HG03196 (cell line): ENCODE measurements at regions not wholly inside any gene's neighbourhood (a gene's known extent, or its start where the extent isn't known, plus 50 kb on each side); places are given as distances from the start of the nearest gene placed in this dataset.
A peak's percentile ranks its signal among the peaks of the same experiment; 100 is the strongest.
"Not testable (repeated sequence)": the region's sequence is repeated elsewhere in the genome, so short reads cannot be mapped to it uniquely, and the experiment has no call there.

Experiments
- ATAC-seq: cut with Tn5 transposase; IDR thresholded peaks from one replicate; pipeline ENCODE4 v1.9.1; 2021; ENCODE audit not compliant: unreplicated experiment

DNA sequence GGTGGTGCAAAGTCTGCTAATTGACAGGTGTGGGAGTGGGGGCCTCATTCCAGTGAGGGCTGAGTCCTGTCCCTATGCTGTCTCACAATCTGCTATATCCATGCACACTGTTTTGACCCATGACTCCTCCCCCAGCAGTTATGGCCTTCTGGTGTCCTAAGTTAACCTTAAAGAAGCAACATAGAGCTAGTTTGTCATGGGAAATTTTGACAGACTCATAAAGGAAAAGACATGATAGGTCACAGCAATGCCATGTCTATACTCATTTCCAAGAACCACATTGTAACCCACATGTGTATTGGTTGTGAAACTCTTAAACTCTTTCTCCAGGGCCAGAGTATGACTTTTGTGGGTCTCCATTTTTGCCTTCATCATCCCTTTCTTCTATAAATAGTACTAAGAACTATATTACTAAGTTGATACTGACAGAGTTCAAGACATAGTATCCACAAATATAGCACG is 78.2 kb upstream of the SLC1A4 start:
- ATAC-seq, result no peak

DNA sequence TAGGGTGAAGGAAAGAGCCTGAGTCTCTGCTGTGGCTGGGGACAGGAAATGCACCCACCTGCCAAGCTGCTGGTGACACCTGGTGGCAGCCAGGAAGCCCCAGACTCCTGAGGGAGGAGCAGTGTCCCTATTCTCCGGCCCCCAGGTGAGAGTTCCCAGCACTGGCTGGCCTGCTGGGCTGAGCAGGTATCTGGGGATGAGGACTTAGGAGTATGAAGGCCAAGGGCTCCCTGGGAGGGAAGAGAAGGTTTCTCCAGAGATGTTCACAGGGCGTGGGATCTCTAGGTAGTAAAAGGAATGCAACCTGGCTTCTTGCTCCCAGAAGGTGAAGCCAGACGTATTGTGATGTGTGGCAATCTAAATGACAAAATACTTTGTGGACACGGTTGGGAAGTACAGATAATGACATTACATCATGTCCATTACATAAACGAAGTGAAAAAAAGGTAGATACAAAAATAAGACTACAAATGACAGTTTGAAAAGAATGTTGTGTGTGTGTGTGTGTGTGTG is 75.8 kb upstream of the SLC1A4 start:
- ATAC-seq, result no peak

DNA sequence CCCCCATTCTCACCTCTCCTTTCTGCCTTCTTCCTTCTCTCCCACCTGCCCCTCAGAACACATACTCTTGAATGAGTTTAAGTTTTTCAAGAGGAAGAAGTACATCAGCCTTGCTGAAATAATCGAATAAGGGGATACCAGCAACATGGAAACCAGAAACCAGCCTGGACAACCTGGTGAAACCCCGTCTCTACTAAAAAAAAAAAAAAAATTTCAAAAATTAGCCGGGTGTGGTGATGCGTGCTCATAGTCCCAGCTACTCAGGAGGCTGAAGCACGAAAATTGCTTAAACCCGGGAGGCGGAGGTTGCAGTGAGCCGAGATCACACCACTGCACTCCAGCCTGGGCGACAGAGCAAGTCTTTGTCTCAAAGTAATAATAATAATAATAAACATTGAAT is 75.0 kb upstream of the SLC1A4 start:
- ATAC-seq, result no peak

DNA sequence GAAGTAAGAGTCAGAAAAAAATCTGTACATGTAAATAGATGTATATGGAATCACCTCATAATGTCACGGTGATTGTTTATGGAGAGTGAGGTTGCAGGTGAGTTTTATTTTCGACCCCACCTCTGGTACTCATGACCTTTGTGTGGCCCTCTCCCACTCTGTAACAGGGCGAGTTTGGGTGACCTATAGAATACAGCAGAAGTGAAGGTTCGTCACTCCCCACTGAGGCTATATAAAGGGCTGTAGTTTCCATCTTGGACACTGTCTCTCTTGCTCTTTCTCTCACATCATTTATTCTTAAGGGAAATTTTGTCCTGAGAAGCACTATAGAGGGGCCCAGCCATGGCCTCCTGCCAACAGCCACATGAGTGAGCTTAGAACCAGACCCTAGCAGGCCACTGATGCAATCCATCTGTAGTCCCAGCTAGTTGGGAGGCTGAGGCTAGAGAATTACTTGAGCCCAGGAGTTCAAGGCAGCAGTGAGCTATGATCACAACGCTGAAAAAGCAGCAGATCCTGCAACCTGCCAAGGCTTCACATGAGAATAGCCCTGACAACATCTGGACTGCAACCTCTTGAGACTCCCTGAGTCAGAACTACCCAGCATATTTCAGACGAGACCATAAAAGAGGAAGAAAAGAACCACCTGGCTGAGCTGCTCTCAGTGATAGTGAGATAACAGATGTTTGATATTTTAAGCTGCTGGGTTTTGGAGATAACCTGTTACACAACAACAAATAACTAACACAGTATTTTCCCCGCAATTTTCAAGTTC is 74.3 kb upstream of the SLC1A4 start:
- ATAC-seq, result peak; percentile 55

DNA sequence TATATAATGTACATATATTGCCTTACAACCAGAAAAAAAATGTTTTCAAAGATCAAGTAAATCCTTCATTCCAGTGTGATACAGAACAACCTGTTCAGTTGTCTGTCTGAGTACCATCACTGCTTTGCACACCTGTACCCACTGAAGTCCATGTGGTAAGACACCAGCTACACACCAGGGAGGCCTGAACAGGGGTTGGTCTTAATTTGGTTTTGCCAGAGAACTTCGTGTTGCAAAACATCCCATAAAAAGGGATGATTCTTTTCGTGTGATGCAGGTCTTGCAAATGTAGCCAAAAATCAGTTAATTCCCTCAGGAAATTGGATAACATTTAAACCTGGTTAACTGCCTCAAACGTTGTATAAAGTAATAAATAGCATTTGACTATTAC is 73.7 kb upstream of the SLC1A4 start:
- no peak for ATAC-seq

DNA sequence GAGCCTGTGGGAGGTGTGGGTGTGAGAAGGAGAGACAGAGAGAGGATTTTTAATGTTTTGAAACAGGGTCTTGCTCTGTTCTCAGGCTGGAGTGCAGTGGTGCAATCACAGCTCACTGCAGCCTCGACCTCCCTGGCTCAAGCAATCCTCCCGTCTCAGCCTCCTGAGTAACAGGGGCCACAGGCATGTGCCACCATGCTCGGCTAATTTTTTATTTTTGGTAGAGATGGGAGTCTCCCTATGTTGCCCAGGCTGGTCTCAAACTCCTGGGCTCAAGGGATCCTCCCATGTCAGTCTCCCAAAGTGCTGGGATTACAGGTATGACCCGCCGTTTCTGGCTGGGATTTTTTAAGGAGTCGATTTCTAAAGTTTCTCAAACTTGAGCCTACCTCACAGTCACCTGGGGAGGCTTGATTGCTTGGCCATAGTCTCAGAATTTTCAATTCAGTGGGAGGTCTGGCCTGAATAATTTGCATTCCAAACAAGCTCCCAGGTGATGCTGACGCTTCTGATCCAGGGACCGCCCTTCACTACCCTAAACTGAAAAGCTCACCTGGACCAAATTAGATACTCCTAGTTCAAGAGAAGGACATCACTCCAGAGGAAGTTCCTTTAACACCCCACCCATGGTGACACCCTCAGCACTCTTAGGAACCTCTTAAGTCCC is 70.8 kb upstream of the SLC1A4 start:
- no peak for ATAC-seq

DNA sequence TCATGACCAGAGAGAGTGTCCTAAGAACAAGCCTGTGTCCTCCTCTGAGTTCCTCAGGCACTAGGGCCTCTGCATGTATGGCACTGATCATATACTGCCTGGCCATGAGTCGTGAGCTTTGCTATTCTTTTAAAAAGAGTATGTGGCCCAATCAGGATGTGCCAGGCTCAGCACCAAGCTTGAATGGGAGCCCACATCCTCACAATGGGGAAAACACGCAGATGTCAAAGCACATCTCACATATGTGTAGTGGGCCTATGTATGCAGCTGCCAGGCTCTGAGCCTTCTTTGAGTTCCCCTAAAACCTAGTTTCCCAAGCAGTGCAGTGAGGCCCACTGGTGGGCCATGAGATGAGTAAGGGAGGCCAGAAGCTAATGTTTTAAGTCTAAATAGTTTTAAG is 69.9 kb upstream of the SLC1A4 start:
- ATAC-seq, result no peak

DNA sequence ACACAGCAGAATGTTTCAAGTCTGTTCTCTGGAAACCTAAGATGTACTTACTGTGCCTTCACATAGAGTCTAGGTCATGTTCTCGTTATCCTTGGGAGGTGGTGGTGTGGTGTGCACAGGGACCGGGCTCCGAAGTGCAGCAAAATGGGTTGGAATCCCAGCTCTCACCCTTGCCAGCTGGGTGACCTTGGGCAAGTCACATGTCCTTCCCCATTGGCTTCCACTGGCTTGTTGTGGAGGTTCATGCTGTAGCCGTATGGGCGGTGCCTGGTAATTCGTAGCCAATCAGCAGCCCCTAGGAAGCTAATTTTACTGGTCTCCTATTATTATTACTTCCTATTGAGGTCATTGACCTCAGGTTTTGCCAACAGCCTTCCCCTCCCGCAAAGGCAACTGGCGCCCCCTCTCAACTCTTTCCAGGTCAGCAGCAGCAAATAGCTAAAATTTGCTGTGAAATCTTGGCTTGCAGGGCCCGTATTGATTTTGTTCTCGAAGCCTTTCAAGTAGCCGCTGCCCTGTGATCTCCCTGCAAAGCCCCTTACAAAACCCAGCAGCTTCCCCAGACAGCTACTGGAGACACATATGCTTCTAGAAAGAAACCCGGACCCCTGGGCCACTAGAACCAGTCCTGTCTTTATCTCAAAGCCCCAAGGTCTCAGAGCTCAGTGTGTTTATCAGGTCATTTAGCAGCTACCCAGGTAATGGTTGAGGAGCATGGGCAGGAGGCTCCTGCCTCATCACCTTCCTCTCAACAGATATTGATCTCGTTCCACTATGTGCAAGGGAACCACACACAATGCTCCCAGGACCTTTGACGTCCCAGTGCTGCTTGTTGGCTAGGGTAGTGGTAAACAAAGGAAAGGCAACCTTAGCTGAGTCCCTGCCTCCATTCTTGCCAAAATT is 66.5 kb upstream of the SLC1A4 start:
- ATAC-seq, result no peak

DNA sequence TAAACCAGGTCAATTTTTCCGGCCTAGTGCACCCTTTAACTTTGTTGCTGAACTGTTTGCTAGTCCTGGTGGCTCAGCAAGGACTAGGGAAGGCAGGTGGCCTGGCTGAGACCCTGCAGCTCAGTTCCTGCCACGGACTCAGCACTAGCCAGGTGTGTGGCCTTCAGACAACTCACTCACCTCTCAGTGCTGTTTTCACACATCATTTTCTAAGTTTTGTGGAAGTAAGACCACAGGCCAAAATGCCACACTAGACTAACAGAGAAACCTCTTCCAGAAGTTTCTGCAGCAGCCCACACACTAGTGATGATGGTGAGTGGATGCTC is 65.9 kb upstream of the SLC1A4 start:
- ATAC-seq, result no peak

DNA sequence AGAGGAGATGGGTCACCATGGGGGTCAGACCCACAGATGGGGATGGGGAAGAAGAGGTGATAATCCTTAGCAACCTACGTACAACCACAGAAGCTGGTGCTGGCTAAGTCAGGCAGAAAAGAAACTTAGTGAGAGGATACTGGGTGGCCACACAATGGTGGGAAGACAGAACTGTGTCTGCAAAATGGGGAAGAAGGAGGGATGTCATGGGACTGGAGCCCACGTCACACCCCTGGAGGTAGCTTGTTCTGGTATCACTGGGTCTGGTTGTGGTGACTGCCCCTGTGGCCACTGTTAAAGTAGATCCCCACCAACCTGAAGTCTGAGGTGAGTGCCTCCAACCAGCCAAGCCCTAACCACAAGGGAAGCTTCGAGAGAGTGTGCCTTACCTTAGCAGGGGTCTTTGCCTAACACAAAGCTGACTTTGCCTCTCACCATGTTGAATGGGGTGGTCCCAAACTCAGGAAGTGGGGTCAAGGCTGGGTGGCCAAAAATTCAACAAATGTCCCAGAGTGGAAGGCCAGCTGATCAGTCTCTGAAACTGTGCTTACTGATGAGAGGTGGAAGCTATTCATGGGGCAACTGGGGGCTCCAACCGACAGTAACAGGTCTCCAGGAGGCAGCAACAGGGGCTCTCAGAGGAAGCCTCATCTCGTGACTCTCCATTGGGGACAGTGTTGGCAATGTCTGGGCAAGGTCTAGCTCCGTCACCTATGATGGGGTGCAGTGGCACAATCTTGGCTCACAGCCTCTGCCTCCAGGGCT is 64.8 kb upstream of the SLC1A4 start:
- no peak for ATAC-seq

DNA sequence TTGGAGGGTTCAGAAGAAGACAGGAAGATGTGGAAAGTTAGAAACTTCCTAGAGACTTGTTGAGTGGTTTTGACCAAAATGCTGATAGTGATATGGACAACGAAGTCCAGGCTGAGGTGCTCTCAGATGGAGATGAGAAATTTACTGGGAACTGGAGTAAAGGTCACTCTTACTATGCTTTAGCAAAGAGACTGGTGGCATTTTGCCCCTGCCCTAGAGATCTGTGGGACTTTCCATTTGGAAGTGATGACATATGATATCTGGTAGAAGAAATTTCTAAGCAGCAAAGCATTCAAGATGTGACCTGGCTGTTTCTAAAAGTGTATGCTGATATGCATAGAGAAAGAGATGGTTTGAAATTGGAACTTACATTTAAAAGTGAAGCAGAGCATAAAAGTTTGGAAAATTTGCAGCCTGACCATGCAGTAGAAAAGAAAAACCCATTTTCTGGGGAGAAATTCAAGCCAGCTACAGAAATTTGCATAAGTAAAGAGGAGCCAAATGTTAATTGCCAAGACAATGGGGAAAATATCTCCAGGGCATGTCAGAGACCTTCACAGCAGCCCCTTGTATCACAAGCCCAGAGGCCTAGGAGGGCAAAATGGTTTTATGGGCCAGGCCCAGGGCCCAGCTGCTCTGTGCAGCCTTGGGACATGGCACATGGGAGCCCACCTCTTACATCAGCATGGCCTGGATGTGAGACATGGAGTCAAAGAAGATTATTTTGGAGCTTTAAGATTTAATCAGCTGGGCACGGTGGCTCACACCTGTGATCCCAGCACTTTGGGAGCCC is 63.1 kb upstream of the SLC1A4 start:
- ATAC-seq, result not testable (repeated sequence)

DNA sequence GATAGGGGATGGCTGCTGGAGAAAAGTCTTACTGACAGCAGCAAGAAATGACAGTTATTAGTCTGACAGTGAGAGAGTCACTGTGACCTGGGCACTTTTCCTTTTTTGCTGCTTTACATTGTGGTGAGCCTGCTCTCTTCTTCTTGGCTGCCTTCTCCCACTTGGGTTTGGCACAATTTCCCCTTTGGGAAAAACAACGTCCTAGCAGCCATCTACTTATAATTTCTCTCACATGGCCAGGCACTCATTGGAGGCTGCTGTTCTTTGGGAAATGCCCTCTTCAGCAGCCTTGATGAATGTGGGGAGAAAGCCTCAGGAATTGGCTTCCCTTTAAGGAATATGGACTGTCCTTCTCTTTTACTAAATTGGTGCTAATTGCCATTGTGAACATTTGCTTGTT is 60.4 kb upstream of the SLC1A4 start:
- no peak for ATAC-seq

DNA sequence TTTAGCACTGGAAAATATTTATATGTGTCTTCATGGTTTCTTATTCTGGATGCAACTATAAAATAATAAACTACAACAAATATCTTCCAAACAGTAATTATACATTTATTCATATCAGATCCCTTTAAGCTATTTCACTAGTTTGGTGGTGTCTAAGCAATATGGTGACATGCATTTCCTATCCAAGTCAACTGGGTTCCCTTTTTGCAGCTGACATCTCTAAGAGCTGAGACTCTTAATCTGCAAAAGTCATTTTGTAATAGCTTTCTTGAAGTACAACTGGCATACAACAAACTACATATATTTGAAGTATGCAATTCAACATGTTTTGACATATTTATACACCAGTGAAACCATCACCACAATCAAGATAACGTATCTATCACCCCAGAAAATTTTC is 59.9 kb upstream of the SLC1A4 start:
- ATAC-seq, result no peak

DNA sequence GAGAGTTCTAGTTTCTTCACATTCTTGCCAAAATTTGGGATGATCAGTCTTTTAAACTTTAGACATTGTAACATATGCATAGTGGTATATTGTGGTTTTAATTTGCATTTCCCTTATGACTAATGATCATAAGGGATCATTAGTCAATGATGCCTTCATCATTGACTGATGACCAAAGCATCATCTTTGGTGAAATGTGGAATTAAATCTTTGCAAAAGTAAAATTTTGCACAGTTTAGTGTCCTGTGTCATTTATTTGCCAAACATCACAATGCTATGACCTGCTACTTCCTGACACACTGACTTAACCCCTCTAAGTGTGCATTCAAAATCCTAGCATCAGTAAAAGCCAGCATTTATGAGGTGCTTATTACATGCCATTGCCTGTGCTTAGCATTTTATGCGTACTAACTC is 58.9 kb upstream of the SLC1A4 start:
- no peak for ATAC-seq

DNA sequence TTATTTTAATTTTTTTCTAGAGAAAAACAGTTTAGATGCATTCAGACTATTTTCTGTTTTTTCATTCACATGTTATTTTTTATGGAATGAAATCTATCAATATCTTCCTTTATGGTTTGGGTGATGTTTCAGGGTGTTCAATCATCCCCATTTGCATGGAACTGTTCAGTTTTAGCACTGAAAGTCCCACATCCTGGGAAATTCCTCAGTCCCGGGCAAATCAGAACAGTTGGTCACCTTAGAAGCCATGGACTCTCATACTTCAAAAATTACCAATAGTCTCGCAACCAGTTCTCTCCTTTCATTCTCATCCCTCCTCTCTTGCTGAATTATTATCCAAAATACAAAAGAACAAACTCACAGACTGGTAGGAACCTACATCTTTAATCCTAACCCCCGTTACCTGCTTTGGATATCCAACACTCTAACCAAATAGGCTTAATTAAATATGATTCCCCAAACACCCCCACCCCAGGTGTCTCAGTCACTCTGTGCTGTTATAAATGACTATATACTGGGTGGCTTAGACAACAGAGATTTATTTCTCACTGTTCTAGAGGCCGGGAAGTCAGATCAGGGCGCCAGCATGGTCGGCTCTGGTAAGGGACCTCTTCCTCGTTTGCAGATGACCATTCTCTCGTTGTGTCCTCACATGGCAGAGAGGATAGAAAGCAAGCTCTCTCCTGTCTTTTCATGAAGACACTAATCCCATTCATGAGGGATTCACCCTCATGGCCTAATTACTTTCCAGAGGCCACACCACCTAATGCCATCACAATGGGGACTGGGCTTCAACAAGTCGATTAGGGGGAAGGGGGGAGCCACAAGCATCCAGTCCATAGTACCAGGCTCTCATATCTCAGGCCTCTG is 57.7 kb upstream of the SLC1A4 start:
- ATAC-seq, result no peak

DNA sequence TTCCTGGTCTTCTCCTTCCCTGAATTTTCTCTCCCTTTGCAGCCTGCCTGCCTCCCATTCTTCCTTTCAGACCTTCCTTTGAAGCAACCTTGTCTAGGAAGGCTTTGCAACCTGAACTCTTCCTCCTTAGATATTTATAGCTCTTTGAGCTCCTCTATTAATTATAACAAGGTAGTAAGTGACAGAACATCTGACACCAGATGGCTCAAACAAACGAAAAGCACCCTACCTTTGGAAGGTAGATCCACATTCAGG is 57.2 kb upstream of the SLC1A4 start:
- ATAC-seq, result no peak

DNA sequence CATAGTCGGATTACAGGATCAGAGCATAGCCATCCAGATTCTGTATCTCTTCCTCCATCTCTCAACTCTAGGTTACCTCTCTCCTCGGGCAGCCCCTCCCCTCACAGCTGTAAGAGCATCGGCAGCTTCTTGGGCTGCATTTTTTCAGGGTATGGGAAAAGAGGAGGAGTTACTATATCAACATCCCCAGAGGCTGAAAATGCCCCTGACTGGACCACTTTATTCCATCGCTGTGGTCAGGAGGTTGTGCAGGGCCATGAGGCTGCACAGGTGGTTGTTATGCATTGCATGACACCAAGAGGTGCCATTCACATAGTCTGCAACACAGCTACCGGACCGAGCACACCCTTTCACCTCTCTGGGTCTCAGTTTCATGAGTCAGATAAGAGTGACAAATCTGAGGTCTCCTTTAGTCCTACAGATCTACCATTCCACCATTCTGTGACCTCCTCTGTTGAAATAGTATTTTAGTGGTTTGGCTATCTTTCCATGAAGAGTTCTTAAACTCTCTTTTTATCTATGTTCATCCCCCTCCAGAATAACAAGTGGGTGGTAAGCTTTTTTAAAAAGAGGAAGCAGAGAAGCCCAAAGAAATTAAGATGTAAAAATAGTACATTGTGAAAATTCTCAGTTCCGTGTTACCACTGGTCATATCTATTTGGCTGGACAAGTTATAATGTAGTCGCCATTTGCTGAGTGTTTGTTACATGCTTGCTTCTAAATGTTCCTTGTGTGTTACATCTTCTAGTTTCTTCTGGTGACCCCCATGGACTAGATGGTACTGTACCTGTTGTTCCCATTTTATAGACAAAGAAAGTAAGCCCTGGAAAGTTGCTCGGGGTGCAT is 56.6 kb upstream of the SLC1A4 start:
- ATAC-seq, result peak; percentile 76

DNA sequence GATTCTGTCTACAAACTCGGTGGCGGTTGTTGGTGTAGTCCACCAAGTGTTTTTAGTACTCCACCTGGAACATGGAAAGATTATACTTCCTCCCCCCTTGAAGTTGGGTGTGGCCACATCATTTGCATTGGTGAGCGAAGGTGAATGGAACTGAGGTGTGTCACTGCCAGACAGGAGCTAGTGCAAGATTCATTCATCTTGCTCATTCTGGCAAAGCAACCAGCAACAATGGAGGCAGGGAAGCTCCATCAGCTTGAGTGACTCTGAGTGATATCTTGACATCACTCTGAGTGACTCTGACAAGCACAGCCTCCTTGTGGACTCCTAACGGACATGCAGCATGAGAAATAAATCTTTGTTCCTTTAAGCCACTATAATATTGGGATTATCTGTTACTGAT is 54.7 kb upstream of the SLC1A4 start:
- ATAC-seq, result no peak

DNA sequence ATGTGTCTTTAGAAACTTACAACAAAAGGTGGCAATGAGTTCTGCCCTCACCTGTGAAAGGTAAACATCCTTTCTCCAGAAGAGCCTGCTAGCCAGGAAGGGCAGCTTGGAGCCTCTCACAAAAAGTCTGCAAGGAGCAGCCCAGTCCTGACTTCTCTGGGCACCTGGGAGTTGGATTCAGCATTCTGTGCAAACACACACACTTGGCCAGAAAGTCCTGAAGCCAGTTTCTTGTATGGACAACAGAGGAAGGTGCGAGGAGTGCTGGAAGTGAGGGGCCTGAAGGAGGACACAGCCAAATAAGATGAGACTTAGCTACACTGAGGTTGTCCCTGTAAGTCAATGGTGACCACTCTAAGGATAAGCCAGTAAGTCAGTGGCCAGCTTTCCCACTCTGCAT is 52.4 kb upstream of the SLC1A4 start:
- no peak for ATAC-seq
